ENCODE measurements at regions not wholly inside any gene's neighbourhood (a gene's known extent, or its start where the extent isn't known, plus 50 kb on each side); places are given as distances from the start of the nearest gene placed in this dataset.

- TF ChIP-seq CTCF (IDR thresholded peaks at IDR 0.05; ENCODE audit: borderline replicate concordance, extremely low read depth, low read length, poor library complexity, severe bottlenecking) (no peak), EZH2 (IDR thresholded peaks at IDR 0.05; ENCODE audit: borderline replicate concordance, low read depth, low read length, severe bottlenecking) (no peak)
These were observed 569.8 kb upstream of the LRRTM1 start for GRCh38 chr2:80874374-80874773.
